COLO829 (cell line): ENCODE measurements at regions not wholly inside any gene's neighbourhood (a gene's known extent, or its start where the extent isn't known, plus 50 kb on each side); places are given as distances from the start of the nearest gene placed in this dataset.
"Not testable (repeated sequence)": the region's sequence is repeated elsewhere in the genome, so short reads cannot be mapped to it uniquely, and the experiment has no call there.

Source experiments
- DNase-seq: peaks from one replicate; pipeline ENCODE4 v3.0.0; 2012; ENCODE audit warnings: low spot score

GRCh38 chr9:63912451-63912850, 1372.6 kb downstream of the FOXD4L5 start:
- not testable (repeated sequence) for DNase-seq

- DNase-seq: not testable (repeated sequence)
Measured at GRCh38 chr9:63909076-63909475, 1375.9 kb downstream of the FOXD4L5 start.

GRCh38 chr9:63899637-63900190, 1385.3 kb downstream of the FOXD4L5 start:
- DNase-seq: not testable (repeated sequence)

GRCh38 chr9:63881386-63881785, 1403.6 kb downstream of the FOXD4L5 start:
- not testable (repeated sequence) for DNase-seq

DNA sequence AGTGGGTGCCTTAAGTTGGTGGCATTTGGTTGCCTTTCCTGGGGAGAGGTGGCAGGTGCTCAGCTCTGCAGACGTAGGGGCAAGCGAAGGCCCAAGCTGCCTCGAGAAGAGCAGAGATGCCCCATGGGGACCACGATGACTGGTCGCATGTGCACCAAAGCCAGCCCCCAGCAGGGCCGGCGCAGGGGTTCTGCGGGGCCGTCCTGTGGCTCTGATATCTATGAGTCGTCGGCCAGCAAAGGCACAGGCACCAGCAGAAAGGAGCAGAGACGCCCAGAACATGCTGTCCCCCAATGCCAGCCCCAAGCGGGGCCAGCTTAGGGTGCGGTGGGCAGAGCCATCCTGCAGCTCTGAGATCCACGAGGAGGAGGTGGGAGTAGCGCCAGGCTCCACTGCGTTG, 1408.6 kb downstream of the FOXD4L5 start:
- not testable (repeated sequence) for DNase-seq

DNA sequence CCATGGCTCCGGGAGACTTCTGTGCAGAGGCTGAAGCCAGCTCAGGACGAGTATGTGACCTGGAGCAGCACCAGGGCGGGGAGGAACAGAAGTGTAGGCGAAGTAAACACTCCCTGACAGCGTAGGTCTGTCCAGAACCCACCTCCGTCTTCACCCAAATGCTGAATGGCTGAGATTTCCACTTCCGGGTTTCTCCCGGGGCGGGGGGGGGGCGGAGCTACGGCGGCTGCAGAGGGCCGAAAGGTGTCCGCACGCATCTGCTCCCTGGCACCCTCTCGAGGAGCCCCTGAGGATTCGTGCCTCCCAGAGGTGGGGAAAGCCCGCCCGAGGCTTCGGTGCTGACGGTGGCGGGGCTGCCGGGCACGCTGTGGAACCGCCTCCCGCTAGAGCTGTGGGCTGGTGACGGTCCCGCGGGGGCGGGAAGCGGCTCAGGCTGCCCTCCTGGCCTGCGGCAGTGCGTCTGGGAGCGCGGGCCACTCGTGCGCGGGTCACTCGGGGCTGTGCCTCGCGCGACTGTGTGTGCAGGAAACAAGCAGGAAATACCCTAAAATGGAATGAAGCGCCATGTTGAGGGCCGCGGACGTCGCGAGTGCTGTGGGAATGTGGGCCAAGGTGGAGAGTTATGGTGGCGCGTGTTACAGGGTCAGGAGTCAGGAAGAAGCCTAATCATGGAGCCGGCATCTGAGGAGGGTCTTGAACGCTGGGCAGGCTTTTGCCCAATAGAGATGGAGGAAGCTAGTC, 1425.4 kb downstream of the FOXD4L5 start:
- DNase-seq: peak; percentile 48

DNA sequence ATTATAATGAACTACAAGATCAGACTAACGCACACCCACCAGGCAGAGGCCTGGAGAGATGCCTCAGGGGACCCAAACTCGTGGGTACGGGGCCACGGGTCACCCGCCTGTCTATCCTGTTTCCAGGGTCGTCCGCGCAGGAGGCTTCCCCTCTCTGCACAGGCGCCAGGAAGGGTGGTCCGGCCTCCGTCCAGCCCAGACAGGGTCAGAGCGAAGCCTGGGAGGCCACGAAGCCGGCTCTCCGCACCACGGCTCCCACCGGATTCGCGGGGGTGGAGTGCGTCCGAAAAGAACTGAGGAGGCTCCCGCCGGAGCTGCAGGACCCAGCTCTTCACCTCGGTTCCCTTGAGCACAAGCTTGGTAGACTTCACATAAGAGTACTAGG, 1425.9 kb downstream of the FOXD4L5 start:
- not testable (repeated sequence) for DNase-seq

DNA sequence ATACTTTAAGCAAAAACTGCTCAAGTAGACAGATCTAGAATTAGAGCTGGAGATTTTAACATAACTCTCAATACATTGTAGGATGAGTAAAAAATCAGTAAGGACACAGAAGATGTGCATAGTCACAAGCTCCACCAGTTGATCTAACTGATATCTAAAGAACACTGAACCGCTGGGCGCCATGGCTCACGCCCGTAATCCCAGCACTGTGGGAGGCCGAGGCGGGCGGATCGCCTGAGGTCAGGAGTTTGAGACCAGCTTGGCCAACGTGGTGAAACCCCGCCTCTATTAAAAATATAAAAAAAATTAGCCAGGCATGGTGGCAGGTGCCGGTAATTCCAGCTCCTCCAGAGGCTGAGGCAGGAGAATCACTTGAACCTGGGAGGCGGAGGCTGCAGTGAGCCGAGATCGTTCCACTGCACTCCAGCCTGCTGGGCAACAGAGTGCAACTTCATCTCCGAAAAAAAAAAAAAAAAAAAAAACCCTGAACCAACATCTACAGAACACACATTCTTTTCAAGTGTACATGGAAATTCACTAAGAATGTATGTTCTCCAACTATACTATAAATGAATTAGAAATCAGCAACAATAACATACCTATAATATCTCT, 1431.8 kb downstream of the FOXD4L5 start:
- DNase-seq: not testable (repeated sequence)

DNA sequence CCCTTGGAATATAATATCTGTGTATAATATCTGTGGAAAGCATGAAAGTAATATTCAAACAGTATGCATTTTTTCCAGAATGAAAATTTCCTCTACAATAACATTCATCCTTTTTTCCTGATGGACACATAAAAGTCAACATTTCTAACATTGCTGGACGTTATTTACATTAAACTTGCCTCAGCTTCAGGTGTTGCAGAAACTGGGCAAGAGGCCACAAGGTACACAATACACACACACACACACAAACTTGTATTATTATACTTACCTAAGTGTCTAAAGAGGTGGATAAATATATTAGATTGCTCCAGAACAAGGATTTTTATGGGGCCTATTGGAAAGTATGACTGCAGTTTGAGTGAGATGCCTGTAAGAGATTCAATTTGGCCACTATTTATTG, 1460.2 kb downstream of the FOXD4L5 start:
- not testable (repeated sequence) for DNase-seq

- DNase-seq: peak; percentile 6
Measured at GRCh38 chr9:63823375-63824201, 1461.4 kb downstream of the FOXD4L5 start.

- DNase-seq: not testable (repeated sequence)
Measured at GRCh38 chr9:63822615-63823374, 1462.2 kb downstream of the FOXD4L5 start.

GRCh38 chr9:63821293-63821692, 1463.7 kb downstream of the FOXD4L5 start:
- DNase-seq: not testable (repeated sequence)

- not testable (repeated sequence) for DNase-seq
Measured at GRCh38 chr9:63820882-63821281, 1464.1 kb downstream of the FOXD4L5 start.

DNA sequence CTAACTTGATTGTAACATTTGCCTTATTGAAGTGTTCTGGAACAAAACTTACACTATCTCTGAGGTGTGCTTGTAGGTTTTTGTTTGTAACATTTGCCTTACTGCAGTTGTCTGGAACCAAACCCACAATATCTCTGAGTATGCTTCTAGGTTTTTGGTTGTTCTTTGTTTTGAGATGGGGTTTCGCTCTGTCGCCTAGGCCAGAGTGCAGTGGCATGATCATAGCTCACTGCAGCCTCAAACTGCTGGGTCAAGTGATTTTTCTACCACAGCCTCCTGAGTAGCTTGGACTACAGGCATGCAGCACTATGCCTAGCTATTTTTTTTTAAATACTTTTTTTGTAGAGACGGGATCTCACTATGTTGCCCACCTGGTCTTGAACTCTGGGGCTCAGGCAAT, 1464.6 kb downstream of the FOXD4L5 start:
- not testable (repeated sequence) for DNase-seq

DNA sequence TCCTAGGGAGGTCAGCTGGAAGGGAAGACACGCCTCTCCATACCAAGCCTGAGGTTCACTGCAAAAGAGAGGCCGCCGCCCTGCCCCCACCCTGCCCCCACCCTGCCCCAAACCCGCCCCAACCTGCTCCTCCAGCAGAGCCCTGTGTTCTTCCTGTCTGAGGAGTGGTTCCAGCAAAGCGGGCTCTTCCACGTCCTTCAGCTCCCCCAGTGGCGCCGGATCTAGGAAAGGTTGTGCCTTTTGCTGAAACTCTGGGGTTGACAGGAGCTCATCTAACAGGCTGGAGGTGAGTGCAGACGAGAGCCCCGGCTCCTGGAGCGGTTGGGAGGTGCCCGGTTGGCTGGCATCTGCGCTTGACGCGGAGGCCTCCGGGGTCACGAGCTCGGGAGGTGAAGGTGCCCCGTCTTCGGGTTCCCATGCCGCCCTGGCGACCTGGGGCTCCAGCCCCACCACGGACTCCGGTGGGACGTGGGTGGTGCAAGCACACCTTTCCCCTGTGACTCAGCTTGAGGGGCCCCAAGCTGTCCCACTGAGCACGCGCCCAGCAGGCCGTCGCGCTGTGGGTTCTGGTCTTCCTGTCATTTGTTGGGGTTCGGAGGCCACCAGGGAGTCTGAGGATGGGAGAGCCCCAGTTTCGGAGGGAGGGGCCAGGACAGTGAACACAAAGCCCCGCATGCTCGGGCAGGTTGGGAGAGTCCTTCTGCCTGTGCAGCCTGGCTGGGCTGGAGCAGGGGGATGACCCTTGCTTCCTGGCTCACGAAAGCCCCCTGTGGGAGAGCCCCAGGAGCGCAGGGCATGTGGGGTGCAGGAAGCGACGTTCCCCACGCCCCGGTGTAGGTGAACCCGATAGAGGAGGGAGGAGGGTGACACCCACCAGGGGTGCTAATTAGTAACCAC, 1467.1 kb downstream of the FOXD4L5 start:
- DNase-seq: no peak

DNA sequence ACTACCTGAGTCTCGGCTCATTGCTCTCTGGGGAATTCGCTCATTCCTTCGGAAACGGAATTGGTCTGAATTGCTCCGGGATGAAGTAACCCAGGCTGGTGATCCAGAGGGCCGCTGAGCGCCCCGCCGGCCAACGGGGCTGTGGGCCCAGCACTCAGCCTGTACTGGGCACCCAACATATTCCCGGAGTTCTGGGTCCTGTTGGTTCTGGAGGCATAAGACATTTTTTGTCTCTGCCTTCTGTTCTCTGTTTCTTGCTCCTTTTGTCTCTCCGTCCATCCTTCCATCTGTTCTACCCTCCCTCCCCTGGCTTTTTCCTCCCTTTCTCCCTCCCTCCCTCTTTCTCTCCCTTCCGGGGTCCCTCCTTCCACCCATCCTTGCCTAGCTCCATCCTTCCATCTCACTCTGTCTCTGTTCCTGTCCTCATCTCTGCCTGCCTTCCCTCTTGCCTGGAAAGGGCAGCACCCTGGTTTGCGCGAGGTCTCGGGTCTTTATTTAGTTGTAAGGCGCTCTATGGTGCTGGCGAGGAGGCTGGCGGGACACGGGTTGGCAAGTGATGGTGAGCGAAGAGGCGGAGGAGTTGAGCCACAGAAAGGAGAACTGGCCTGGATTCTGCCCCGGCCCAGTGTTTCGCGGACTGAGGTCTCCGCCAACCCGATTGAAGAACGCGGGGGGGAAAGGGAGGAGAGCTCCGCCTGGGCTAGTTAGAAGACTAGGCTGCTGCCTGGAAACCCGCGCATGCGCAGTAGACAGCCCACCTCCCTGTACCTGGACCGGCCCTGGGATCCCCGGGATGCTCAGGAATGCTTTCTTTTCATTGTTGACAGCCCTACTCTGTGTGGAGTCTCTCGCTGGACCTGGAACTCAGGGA, 1468.0 kb downstream of the FOXD4L5 start:
- DNase-seq: no peak

GRCh38 chr9:63814970-63815669, 1469.9 kb downstream of the FOXD4L5 start:
- not testable (repeated sequence) for DNase-seq

DNA sequence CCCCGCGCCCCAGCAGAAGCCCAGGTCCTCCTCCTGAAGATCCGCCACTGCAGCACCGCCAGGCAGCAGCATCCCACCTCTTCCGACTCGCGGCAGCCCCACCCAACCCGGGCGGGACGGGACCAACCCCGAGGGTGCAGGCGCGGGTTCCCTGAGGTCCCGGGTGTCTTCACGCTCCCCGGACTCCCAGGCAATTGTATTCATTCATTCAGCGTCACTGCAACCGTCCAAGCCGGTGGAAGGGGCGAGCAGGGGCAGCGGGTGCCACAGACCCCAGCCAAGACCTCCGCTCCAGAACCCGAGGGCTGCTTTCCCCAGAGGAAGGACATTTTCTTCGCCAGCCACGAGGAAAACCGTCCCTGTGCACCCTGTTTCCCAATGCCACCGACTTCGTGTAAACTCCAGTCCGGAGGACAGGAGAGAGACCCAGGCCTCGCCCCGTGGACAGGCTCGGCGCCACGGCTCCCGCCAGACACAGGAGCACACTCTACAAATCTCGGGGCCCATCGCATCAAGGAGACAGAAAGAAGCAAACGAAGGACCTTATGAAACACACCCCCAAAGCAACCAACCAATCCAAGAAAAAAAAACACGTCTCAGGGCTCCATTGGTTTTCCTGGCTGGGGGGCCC, 1471.5 kb downstream of the FOXD4L5 start:
- DNase-seq: not testable (repeated sequence)
